ENCODE measurements at regions not wholly inside any gene's neighbourhood (a gene's known extent, or its start where the extent isn't known, plus 50 kb on each side); places are given as distances from the start of the nearest gene placed in this dataset.

DNA sequence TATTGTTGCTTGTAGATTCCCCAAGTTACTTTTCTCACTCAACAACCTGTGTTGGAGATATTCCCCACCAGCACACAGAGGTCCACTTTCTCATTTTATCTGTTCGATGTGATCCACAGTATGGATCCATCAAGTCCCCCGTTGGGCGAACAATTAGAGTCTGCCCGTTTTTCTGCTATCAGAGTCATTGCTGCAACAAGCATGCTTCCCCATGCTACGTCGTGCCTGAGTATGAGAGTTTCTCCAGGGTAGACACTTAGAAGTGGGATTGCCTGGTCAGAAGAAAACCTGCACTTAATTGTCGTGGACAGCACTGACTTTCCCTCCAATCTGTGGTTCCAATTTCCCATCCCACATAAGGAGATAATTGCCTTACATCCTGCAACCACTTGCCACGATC lies 62.7 kb upstream of the SHOX start:
- TF ChIP-seq, protein P1, sequence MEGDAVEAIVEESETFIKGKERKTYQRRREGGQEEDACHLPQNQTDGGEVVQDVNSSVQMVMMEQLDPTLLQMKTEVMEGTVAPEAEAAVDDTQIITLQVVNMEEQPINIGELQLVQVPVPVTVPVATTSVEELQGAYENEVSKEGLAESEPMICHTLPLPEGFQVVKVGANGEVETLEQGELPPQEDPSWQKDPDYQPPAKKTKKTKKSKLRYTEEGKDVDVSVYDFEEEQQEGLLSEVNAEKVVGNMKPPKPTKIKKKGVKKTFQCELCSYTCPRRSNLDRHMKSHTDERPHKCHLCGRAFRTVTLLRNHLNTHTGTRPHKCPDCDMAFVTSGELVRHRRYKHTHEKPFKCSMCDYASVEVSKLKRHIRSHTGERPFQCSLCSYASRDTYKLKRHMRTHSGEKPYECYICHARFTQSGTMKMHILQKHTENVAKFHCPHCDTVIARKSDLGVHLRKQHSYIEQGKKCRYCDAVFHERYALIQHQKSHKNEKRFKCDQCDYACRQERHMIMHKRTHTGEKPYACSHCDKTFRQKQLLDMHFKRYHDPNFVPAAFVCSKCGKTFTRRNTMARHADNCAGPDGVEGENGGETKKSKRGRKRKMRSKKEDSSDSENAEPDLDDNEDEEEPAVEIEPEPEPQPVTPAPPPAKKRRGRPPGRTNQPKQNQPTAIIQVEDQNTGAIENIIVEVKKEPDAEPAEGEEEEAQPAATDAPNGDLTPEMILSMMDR (IDR thresholded peaks at IDR 0.05), result no peak
- TF ChIP-seq POLR2A (IDR thresholded peaks at IDR 0.05), result no peak
- no peak for TF ChIP-seq POLR2AphosphoS5 (IDR thresholded peaks at IDR 0.05)

All from upper lobe of left lung (tissue), 4 donors.